GM18858 (cell line): ENCODE measurements at regions not wholly inside any gene's neighbourhood (a gene's known extent, or its start where the extent isn't known, plus 50 kb on each side); places are given as distances from the start of the nearest gene placed in this dataset.

Experiments used
- ATAC-seq: cut with Tn5 transposase; IDR thresholded peaks from one replicate; pipeline ENCODE4 v1.9.1; 2021; ENCODE audit not compliant: unreplicated experiment

DNA sequence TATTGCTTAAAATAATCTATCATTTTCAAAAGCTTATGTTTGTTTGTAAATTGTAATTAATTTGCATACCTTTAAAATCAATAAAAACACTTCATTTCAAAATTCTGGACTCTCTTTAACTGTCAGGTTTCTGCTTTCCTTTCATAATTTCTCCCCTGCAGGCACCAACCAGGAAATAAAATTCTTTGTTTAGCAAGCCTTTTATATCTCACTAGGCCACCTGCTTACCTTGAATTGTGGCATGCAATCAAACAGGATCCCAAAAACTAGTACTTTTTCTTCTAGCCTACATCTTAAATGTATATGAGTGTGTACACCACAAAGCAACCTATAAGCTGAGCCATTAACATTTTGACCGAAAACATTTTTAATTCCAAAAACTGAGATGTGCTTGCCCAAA lies 233.1 kb downstream of the NR4A2 start:
- no peak for ATAC-seq

DNA sequence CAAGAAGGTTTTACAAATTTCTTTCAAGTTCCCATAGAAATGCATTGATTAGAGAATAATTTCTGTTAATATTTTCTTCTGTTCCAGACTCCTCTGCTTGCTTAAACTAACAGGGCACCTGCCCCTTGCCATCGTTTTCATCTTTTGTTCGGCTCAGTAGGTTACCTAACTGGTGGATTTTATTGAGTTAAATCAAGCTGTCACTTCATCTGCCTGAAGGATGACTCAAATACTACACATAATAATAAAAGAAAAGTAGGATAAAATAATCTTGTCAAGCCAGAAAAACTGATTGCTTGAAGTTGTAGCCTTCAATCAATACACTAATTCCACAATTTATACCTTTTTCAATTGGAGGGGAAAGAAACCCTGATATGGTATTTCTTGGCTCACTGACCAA lies 234.0 kb downstream of the NR4A2 start:
- no peak for ATAC-seq

DNA sequence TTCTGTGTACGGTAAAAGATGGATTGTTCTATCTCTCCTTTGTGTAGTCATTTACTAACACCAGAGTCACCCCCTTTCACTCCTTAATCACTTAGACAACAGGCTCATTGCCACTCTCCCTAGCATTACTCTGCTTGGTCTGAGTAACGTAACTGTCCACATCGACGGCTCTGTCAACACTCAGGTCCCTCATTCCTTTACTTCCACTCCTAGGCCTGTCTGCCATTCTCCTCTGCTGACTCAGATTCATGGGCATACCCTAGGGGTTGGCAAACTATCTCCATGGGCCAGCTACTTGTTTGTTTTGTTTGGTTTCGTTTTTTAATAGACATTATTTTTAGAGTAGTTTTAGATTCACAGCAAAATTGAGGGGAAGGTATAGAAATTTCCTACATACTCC lies 243.9 kb downstream of the NR4A2 start:
- no peak for ATAC-seq

DNA sequence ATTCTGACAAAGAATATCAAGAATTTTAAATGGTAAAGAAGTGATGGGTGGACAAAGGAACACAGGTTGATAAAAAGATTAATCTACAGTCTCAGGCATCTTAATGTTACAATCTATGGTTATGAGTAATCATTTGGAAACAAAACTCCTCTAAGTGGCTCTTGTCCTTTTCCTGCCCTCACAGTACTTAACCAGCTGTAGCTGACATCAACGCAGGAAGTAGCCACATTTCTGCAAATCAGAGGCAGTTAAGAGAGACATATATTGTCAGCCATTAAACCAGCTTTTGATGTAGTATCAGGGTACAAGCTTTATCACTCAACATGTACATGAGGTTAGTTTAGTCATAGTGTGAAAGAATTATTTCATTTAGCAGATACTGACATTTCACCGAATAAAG lies 244.6 kb downstream of the NR4A2 start:
- ATAC-seq, result no peak

DNA sequence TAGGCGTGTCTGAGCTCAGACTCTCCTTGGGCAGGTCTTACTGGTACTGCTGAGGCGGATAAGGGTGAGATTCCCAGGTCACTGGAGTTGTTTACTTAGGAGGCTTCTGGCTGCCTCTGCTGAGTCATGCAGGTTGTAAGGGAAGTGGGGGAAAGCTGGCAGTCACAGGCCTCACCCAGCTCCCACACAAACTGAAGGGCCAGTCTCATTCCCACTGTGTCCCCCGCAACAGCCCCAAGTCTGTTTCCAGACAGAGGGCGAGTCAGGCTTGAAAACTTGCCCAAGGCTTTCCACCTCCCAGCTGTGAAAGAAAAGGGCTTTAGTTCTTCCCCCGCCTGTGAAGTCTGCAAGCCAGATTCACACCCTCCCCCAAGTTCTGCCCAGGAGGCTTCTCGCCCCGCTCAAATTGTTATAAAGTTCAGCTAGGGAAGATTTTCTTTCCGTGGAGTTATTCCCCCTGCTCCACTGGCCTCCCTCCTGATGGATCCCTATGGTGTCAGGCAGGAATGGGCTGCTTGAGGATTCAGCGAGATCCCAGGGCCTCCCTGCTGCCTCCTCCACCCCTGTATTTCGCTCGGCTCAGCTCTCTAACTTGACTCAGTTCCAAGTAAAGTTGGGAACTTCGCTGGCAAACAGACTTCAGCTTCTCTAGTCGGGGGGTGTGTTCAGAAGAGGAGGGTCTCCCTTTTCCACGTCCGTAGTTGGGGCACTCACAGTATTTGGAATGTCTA lies 248.6 kb downstream of the NR4A2 start:
- no peak for ATAC-seq

DNA sequence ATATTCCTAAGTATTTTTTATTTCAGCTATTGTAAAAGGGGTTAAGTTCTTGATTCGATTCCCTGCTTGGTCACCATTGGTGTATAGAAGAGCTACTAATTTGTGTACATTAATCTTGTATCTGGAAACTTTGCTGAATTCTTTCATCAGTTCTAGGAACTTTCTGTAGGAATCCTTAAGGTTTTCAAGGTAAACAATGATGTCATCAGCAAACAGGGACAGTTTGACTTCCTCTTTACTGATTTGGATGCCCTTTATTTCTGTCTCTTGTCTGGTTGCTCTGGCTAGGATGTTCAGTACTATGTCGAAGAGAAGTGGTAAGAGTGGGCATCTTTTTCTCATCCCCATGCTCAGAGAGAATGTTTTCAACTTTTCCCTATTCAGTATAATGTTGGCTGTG lies 252.7 kb downstream of the NR4A2 start:
- no peak for ATAC-seq

DNA sequence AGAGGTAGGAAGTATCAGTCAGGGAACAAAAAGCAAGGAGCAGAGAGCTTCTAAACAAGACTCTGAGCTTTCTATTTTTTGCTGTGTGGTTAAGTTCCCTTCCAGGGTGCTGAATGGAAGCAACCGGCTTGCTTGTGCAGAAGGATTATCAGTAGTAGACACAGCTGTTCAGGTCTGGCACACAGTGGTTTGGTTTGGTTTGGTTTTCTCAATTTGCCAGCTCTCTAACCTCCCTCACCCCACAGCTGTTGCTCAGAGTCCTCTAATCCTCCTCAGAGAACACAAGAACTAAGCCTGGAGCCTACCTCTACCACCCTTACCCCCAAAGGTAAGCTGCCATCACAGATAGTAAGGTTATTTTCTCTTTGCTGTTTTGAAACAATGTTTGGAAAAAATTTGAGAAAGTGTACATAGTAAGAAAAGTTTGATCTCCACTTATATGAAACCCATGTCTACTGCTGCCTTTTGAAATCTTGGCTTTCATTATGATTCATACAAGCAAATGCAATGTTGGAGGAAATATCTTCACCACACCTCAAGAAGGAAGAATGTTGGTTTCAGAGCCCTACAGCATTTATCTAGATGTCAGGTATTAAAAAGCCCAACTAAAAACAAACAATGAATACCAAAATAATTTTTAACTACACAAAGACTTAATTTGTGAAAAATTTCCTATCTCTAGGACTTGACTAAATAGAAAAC lies 255.3 kb downstream of the NR4A2 start:
- no peak for ATAC-seq

DNA sequence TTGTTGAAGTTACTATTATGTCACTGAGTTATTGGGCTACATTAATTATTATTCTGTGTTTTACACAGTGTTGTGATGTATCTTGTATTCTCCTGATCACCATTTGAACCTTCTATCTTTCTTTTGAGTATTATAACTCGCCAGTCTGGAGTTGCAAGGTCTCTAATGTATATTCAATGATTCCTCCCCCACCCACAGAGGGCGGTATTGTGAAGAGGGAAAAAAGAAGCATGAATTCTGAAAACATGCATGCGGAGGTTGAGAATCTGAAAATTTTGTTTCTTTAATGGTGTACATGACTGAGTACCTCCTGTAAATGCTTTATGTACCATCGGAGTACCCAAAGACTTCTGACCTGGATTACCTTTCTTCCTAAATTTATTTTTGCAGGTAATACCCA lies 266.6 kb downstream of the NR4A2 start:
- no peak for ATAC-seq

DNA sequence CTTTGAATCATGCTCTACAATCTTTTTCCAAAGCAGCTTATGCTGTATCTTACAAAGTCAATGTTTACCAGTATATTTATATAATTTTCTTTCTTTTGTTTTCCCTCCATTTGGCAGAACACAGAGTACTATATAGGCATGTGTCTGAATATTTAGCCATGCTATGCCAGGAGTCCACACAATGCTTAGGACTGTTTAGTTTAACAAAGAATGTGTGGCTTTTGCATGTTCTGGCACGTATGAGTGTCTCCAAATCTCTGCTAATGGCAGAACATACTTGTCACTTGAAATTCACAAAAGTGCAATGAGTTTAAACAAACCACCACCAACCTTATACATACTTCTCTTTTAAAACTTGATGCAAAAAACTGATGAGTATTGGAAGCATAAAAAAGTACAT lies 268.0 kb downstream of the NR4A2 start:
- ATAC-seq, result no peak

DNA sequence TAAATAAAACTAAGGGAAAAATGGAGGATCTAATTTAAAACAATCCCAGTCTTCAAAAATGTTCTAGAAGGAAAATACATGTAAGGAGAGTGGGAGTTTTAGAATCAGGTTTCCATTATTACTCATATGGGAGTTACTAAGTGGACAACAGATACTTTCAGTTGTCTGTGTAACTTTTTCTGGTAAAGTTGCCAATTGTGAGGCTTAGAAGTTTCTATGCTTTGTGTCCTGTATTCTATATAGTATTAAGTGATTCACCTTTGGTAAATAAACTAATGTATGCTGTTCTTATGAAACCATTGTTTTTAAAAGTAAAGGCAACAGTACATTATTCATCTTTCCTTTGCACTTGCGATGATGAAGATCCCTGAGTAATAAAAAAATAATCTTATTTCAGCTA lies 274.9 kb downstream of the NR4A2 start:
- no peak for ATAC-seq

DNA sequence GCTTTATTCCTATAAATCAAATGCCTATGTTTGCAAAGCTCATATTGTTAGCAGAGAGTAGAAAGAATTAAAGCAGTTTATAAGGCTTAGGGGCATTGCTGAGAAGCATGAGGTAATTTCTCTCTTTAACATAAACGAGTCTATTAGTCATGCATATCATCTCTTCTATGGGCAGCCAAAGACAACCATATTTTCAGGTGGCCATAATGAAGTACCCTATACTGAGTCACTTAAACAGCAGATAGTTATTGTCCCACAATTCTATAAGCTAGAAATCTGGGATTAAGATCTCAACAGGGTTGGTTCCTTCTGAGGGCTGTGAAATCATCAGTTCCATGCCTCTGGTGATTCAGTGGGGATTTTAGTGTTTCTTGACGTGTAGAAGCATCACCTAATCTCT lies 277.5 kb downstream of the NR4A2 start:
- ATAC-seq, result no peak

DNA sequence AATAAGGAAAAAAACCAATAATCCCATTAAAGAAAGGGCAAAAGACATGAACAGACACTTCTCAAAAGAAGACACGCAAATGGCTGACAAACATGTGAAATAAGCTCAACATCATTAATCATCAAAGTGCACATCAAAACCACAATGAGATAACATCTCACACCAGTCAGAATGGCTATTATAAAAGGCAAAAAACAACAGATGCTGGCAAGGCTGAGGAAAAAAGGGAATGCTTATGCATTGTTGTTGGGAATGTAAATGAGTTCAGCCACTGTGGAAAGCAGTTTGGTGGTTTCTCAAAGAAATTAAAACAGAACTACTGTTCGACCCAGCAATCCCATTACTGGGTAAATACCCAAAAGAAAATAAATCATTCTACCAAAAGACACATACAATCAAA lies 285.6 kb downstream of the NR4A2 start:
- no peak for ATAC-seq

DNA sequence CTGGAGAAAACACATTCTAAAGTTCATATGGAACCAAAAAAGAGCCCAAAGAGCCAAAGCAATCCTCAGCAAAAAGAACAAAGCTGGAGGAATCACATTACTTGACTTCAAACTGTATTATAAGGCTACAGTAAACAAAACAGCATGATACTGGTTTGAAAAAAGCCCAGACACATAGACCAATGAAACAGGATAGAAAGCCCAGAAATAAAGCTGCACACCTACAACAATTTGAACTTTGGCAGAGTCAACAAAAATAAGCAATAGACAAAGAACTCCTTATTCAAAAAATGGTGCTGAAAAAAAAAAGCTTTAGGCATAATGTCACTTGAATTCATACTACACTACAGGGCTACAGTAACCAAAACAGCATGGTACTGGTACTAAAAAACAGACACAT lies 289.6 kb downstream of the NR4A2 start:
- no peak for ATAC-seq

DNA sequence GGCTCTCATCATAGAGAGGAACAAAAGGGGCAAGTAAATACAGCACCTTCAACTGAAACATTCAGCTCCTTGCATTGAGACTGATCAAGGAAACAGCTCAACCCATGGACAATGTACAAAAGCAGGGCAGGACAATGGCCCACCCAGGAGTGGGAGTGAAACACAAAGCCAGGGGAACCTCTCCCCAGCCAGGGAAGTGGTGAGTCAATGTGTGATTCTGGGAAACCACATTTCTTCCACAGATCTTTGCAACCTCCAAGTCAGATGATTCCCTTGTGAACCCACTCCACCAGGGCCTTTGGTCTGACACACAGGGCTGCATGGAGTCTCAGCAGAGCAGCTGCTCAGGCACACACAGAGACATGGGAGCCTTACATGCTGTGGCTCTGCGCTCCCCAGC lies 294.5 kb downstream of the NR4A2 start:
- ATAC-seq, result no peak

DNA sequence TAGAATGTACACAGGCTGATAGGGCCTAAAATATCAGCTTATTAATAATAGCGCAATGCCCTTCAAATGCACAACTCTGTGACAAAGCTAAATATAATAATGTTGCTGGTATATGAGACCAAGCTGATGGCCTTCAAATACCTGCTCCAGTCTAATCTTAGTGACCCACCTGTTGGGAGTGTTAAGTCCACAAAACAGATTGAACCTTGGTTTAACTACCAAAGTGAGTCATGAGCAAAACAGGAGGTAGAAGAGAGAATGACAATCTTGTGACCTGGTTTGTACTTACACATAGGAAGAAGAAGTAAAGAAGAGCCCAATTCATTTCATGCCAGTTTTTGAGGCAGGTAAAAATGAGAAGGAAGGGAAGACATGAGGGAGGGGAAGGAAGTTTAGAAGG lies 295.0 kb downstream of the NR4A2 start:
- ATAC-seq, result no peak

DNA sequence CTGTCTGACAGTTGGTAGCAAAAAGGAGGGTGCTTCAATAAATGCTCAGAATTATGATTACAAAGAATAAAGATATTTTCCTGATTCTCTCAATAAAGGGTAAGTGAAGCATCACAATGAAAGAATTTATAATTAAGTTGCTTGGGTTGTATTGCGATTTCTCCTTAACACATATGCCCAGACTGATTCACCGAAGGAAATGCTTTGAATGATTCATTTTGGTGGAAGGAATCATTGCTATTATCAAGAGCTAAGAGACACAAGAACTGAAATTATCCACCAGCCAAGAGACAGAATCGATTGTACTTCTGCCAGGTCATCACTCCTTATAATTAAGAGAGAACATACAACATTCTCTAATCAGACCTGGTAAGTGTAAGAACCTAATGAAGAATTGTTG lies 301.4 kb downstream of the NR4A2 start:
- ATAC-seq, result no peak

DNA sequence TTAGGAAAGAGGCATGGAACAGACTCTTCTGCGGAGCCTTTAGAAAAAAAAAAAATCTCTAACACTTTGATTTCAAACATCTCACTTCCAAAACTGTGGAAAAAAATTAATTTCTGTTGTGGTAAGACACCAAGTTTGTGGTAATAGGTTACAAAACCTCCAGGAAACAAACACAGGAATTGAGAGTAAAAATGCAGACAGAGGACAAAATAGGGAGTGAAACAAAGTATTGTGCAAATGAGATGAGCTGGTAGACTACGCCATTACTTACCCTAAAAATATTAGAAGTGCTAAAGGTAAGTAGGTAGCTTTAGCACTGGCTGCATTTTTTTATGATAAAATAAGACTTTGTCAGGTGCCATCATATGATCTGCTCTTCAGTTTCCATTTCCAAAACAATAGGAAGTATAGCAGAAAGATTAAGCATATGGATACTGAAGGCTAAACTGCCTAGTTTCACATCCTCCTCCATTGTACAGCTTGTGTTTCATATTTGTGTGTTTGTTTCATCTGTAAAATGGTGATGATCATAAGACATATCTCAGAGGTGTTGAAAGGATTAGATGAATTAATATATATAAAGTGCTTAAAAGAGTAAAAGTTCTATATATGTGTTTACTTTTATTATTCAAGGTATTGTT lies 309.2 kb downstream of the NR4A2 start:
- ATAC-seq, result peak; percentile 58

DNA sequence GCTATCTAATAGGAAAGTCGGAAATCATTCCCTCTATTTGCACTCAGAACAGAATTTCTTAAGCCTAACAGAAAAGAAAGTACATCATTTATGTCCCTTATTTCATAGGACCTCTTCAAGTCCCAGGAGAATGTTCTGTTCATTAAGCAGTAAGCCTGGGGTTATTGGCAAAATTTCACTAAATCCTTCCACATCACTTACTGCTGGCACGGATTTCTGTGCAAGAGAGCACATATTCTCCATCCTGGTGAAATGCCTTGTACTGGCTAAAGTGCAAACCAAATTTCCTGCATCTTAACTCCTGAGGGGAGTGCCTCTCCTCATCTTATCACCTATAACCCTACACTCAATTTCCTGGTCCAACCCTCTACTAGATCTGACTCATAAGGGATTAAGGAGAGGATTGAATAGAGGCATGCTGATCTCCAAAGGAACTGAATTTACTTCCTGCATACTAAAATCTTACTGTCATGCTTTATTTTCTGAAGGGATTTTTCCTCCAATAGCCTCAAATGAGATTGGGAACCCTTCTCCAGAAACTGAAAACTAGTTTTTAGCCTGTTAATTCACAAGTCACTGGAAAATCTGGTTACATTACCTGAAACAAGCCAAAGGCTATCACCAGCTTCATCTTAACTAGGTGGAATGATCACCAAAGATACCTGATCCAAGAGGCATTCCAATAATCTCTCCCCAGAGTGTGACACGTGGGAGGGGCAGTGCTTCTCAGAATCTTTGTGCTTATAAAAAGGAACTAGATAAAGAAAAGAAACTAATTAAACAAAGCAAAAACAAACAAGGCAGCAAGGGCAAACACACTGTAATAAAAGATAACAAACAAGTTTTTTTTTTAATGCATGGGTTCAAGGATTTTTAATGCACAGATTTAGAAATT lies 311.1 kb downstream of the NR4A2 start:
- ATAC-seq, result no peak

DNA sequence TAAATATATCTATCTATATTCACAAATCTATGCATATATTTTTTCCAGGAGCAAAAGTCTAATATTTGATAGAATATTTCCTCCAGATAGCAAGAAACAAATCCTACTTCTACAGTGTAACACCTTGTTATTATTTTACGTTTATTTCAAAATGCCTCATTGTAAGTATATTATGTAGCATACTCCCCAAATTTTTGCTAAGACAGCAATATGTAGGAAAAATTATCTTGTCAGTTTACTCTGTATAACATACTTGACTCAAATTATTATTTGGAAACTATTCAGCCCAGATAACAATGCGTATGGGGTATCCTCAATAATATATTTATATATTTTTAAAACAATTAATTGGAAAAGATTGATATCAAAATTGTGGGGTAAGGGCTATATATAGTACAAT lies 313.2 kb downstream of the NR4A2 start:
- no peak for ATAC-seq

DNA sequence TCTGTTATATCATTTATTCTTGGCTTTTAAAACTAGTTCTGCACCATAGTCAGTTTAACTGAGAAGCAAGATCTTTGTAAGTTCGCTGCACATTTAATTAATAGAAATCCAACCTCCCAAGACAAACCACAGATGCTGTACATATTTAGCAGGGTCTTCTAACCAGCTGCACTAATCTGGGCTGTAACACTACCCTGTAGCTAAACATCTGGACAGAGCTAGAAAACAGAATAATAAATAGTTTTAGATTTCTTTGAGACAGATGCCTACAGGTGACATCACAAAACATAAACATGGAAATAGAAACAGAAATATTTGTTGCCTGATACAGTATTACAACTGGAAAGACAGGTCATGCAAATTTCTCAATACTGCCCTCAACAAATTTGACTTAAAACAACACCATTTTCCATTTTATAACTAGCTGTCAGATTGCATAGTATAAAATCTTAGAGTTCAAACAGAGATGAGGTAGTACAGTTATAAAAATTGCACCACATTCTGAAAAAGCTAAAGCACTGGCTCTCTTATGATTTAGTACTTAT lies 315.1 kb downstream of the NR4A2 start:
- ATAC-seq, result no peak

DNA sequence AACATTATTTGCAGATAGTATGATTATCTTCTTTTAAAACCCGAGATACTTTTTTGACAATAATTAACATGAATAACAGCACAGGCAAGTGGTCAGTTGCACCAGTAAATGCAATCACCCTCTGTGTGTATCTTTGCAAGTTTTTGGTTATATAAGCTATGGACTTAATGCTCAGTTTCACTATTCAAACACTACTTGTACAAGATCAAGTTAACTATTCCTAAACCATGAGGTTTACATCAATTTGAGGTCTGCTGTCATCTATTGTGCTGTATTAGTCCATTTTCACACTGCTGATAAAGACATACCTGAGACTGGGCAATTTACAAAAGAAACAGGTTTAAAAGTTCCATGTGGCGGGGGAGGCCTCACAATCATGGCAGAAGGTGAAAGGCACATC lies 323.2 kb downstream of the NR4A2 start:
- no peak for ATAC-seq
